ENCODE measurements at regions not wholly inside any gene's neighbourhood (a gene's known extent, or its start where the extent isn't known, plus 50 kb on each side); places are given as distances from the start of the nearest gene placed in this dataset.
"Not testable (repeated sequence)": the region's sequence is repeated elsewhere in the genome, so short reads cannot be mapped to it uniquely, and the experiment has no call there.

- no peak overlapping the region for H3K27ac ChIP-seq (ENCODE audit: low read depth, low read length, severe bottlenecking)
- WGBS, 2 experiments (ENCODE audit: insufficient coverage in 2 of 2): 73% methylated on average over 16 to 20 of the region's 20 CpGs
- H3K4me3 ChIP-seq (ENCODE audit: extremely low read depth, insufficient read depth, low read length, poor library complexity, severe bottlenecking): no peak overlapping the region
- H3K4me1 ChIP-seq (ENCODE audit: control insufficient read depth, insufficient read depth, low read length, poor library complexity, severe bottlenecking): no peaks in the 10 kb centered on the region
- H3K9me3 ChIP-seq (ENCODE audit: control insufficient read depth, low read length): peaks cover 68% of the 10 kb centered on the region
- H3K36me3 ChIP-seq (ENCODE audit: control insufficient read depth, insufficient read depth, low read length): no peaks in the 10 kb centered on the region
Measured at GRCh38 chr12:37546901-37547475, 769.6 kb upstream of the ALG10B start.

DNA sequence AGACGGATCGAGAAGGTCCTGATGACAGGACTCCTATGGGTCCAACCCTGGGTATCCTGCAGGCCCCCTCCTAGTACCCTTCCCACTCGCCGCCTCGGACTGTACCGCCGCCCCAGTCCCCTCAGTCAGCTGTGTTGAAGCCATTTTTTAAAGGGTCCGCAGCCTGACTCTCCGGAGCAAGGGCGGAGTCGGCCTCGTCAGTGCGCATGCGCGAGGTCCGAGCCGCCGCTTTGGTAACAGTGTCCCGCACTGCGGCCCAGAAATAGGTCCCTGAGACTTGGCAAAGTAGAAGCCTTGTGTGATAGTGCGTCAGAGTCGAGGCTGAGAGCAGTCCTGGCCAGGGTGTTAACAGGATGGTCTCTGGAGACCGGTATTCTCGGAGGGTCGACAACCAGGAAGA, 769.0 kb upstream of the ALG10B start:
- Histone ChIP-seq H3K9me3 (ENCODE audit: control insufficient read depth, low read length) (peaks cover 66% of the 10 kb centered on the region), H3K4me3 (ENCODE audit: extremely low read depth, insufficient read depth, low read length, poor library complexity, severe bottlenecking) (no peak overlapping the region), H3K36me3 (ENCODE audit: control insufficient read depth, insufficient read depth, low read length) (no peaks in the 10 kb centered on the region), H3K27ac (ENCODE audit: low read depth, low read length, severe bottlenecking) (no peak overlapping the region), H3K4me1 (ENCODE audit: control insufficient read depth, insufficient read depth, low read length, poor library complexity, severe bottlenecking) (no peaks in the 10 kb centered on the region)
- WGBS, 2 experiments (ENCODE audit: insufficient coverage in 2 of 2): 91 to 93% methylated on average over 22 to 25 of the region's 25 CpGs

DNA sequence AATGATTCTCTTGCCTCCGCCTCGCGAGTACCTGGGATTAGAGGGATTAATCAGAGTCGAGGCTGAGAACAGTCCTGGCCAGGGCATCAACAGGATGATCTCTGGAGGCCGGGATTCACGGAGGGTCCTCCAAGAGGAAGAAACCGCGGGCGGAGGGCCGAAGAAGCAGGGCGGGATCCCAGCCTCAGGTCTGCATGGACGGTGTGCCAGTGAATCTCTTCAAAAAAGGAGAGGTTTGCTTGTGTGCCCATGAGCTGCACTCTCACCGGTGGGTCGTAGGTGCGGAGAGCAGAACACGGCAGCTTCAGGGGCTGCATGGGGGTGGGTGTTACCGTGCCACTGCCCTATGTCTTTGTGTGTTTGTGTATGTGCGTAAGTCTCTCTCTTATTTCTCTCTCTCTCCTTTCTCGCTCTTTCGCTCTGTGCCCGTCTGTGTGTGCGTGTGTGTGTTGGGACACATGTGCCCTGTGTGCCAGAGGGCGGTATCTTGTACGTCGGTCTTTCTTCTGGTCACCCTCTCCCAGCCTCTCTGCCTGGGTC, 768.2 kb upstream of the ALG10B start:
- H3K36me3 ChIP-seq (ENCODE audit: control insufficient read depth, insufficient read depth, low read length): no peaks in the 10 kb centered on the region
- WGBS, 2 experiments (ENCODE audit: insufficient coverage in 2 of 2): 87 to 93% methylated on average over 9 to 13 of the region's 25 CpGs
- no peak overlapping the region for H3K4me3 ChIP-seq (ENCODE audit: extremely low read depth, insufficient read depth, low read length, poor library complexity, severe bottlenecking)
- H3K27ac ChIP-seq (ENCODE audit: low read depth, low read length, severe bottlenecking): no peak overlapping the region
- H3K9me3 ChIP-seq (ENCODE audit: control insufficient read depth, low read length): peaks cover 59% of the 10 kb centered on the region
- no peaks in the 10 kb centered on the region for H3K4me1 ChIP-seq (ENCODE audit: control insufficient read depth, insufficient read depth, low read length, poor library complexity, severe bottlenecking)

DNA sequence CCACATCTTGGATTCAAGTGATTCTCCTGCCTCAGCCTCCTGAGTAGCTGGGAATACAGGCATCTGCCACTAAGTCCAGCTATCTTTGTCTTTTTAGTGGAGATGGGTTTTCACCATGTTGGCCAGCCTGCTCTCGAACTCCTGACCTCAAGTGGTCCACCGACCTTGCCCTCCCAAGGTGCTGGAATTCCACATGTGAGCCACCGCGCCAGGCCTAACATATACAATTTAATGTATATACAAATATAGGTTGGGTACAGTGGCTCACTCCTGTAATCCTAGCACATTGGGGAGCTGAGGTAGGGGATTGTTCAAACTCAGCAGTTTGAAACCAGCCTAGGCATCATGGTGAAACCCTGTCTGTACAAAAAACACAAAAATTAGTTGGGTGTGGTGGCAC, 759.6 kb upstream of the ALG10B start:
- not testable (repeated sequence) for H3K4me1 ChIP-seq (ENCODE audit: control insufficient read depth, insufficient read depth, low read length, poor library complexity, severe bottlenecking); H3K36me3 ChIP-seq (ENCODE audit: control insufficient read depth, insufficient read depth, low read length); H3K4me3 ChIP-seq (ENCODE audit: extremely low read depth, insufficient read depth, low read length, poor library complexity, severe bottlenecking); H3K27ac ChIP-seq (ENCODE audit: low read depth, low read length, severe bottlenecking)
- WGBS, 2 experiments (ENCODE audit: insufficient coverage in 2 of 2): no CpG with 5 or more reads among the region's 4 CpGs
- peaks cover 30% of the 10 kb centered on the region for H3K9me3 ChIP-seq (ENCODE audit: control insufficient read depth, low read length)

DNA sequence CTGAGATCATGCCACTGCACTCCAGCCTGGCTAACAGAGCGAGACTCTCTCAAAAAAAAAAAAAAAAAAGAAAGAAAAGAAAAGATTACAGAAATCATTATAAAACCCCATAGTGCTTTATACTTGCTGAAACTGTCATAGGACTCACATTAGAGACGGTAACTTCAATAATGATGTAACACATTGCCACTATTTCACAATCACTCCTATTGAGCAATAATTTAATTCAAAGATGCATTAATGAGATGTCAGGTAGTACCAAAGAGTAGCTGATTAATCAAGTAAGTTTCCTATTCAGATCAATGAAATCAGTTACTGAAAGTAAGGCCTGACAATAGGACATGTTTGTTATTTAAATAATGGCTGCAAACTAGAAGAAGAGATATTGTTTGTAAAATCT, 751.5 kb upstream of the ALG10B start:
- WGBS, 2 experiments (ENCODE audit: insufficient coverage in 2 of 2): no CpG with 5 or more reads among the region's 2 CpGs
- Histone ChIP-seq H3K27ac (ENCODE audit: low read depth, low read length, severe bottlenecking) (no peak overlapping the region), H3K36me3 (ENCODE audit: control insufficient read depth, insufficient read depth, low read length) (no peaks in the 10 kb centered on the region), H3K4me3 (ENCODE audit: extremely low read depth, insufficient read depth, low read length, poor library complexity, severe bottlenecking) (no peak overlapping the region), H3K4me1 (ENCODE audit: control insufficient read depth, insufficient read depth, low read length, poor library complexity, severe bottlenecking) (no peaks in the 10 kb centered on the region), H3K9me3 (ENCODE audit: control insufficient read depth, low read length) (peaks cover 16% of the 10 kb centered on the region)

- H3K4me3 ChIP-seq (ENCODE audit: extremely low read depth, insufficient read depth, low read length, poor library complexity, severe bottlenecking); H3K27ac ChIP-seq (ENCODE audit: low read depth, low read length, severe bottlenecking); H3K9me3 ChIP-seq (ENCODE audit: control insufficient read depth, low read length); H3K36me3 ChIP-seq (ENCODE audit: control insufficient read depth, insufficient read depth, low read length); H3K4me1 ChIP-seq (ENCODE audit: control insufficient read depth, insufficient read depth, low read length, poor library complexity, severe bottlenecking): not testable (repeated sequence)
- no CpG with 5 or more reads among the region's 2 CpGs for WGBS, 2 experiments (ENCODE audit: insufficient coverage in 2 of 2)
Measured at GRCh38 chr12:37570547-37570946, 746.0 kb upstream of the ALG10B start.
